ENCODE measurements at regions not wholly inside any gene's neighbourhood (a gene's known extent, or its start where the extent isn't known, plus 50 kb on each side); places are given as distances from the start of the nearest gene placed in this dataset.

DNA sequence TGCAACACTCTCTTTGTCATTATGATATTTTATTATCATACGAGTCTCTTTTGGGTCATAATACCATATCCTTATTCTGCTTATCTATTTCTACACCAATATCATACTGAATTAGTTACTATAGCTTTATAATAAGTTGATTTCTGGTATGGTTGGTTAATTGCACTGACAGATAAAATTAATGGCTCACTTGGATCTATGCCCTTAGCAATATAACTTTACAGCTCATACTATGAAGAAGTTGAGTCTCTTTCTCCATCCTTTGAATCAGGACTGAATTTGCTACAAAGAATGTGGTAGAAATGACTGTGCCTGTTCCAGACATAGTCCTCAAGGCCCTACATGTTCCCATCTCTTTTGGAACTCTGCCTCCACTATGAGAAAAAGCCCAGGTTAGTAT lies 139.7 kb upstream of the DYRK2 start:
- Histone ChIP-seq H3K79me2 (ENCODE audit: control insufficient read depth, insufficient read depth, low read length) (no peaks in the 10 kb centered on the region), H3K36me3 (ENCODE audit: control insufficient read depth in 2 of 2, insufficient read depth in 2 of 2, low read length in 1 of 2) (no peaks in the 10 kb centered on the region), H3K9ac (ENCODE audit: control insufficient read depth, insufficient read depth, low read length) (no peak overlapping the region), H3K9me3 (replicated peaks; ENCODE audit: control insufficient read depth, insufficient read depth, low read length) (no peaks in the 10 kb centered on the region), H3K27me3 (replicated peaks in 1 of 2; ENCODE audit: control insufficient read depth in 2 of 2, insufficient read depth in 2 of 2, low read length in 1 of 2) (no peaks in the 10 kb centered on the region; a peak in 1 of 4 replicates), H3K4me3 (no peak overlapping the region), H2AFZ (ENCODE audit: control insufficient read depth, low read depth, low read length) (no peak overlapping the region), H4K20me1 (ENCODE audit: control insufficient read depth, insufficient read depth) (no peaks in the 10 kb centered on the region), H3K27ac (ENCODE audit: control insufficient read depth, insufficient read depth) (no peak overlapping the region), H3K4me1 (ENCODE audit: control insufficient read depth, insufficient read depth, low read length) (no peaks in the 10 kb centered on the region), H3K4me2 (ENCODE audit: control insufficient read depth, insufficient read depth) (no peak overlapping the region)
- FAIRE-seq (no peak), ATAC-seq (no peak), DNase-seq (ENCODE audit: low read depth, low spot score) (no peak)
- TF ChIP-seq, protein P1, sequence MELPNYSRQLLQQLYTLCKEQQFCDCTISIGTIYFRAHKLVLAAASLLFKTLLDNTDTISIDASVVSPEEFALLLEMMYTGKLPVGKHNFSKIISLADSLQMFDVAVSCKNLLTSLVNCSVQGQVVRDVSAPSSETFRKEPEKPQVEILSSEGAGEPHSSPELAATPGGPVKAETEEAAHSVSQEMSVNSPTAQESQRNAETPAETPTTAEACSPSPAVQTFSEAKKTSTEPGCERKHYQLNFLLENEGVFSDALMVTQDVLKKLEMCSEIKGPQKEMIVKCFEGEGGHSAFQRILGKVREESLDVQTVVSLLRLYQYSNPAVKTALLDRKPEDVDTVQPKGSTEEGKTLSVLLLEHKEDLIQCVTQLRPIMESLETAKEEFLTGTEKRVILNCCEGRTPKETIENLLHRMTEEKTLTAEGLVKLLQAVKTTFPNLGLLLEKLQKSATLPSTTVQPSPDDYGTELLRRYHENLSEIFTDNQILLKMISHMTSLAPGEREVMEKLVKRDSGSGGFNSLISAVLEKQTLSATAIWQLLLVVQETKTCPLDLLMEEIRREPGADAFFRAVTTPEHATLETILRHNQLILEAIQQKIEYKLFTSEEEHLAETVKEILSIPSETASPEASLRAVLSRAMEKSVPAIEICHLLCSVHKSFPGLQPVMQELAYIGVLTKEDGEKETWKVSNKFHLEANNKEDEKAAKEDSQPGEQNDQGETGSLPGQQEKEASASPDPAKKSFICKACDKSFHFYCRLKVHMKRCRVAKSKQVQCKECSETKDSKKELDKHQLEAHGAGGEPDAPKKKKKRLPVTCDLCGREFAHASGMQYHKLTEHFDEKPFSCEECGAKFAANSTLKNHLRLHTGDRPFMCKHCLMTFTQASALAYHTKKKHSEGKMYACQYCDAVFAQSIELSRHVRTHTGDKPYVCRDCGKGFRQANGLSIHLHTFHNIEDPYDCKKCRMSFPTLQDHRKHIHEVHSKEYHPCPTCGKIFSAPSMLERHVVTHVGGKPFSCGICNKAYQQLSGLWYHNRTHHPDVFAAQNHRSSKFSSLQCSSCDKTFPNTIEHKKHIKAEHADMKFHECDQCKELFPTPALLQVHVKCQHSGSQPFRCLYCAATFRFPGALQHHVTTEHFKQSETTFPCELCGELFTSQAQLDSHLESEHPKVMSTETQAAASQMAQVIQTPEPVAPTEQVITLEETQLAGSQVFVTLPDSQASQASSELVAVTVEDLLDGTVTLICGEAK (IDR thresholded peaks at IDR 0.05; ENCODE audit: borderline replicate concordance): no peak
- TF ChIP-seq NBN (IDR thresholded peaks at IDR 0.05) (no peak), YY1 (IDR thresholded peaks at IDR 0.05; ENCODE audit: low read depth, low read length) (no peak), NRF1 (conservative IDR thresholded peaks at IDR 0.05; ENCODE audit: low read depth, low read length) (no peak), BRCA1 (IDR thresholded peaks at IDR 0.05; ENCODE audit: low read depth, low read length) (no peak), ZBED1 (IDR thresholded peaks at IDR 0.05; ENCODE audit: borderline replicate concordance) (no peak), BMI1 (IDR thresholded peaks at IDR 0.05; ENCODE audit: borderline replicate concordance) (no peak), ZNF24 (IDR thresholded peaks at IDR 0.05) (no peak), CEBPB (IDR thresholded peaks at IDR 0.05; ENCODE audit: borderline replicate concordance in 1 of 2, low read depth in 2 of 2, low read length in 2 of 2) (no peak), ZNF207 (IDR thresholded peaks at IDR 0.05; ENCODE audit: borderline replicate concordance) (no peak), SP1 (IDR thresholded peaks at IDR 0.05; ENCODE audit: low read depth, low read length) (no peak), TCF12 (IDR thresholded peaks at IDR 0.05; ENCODE audit: low read depth, low read length) (no peak)
- TF ChIP-seq, protein P2, sequence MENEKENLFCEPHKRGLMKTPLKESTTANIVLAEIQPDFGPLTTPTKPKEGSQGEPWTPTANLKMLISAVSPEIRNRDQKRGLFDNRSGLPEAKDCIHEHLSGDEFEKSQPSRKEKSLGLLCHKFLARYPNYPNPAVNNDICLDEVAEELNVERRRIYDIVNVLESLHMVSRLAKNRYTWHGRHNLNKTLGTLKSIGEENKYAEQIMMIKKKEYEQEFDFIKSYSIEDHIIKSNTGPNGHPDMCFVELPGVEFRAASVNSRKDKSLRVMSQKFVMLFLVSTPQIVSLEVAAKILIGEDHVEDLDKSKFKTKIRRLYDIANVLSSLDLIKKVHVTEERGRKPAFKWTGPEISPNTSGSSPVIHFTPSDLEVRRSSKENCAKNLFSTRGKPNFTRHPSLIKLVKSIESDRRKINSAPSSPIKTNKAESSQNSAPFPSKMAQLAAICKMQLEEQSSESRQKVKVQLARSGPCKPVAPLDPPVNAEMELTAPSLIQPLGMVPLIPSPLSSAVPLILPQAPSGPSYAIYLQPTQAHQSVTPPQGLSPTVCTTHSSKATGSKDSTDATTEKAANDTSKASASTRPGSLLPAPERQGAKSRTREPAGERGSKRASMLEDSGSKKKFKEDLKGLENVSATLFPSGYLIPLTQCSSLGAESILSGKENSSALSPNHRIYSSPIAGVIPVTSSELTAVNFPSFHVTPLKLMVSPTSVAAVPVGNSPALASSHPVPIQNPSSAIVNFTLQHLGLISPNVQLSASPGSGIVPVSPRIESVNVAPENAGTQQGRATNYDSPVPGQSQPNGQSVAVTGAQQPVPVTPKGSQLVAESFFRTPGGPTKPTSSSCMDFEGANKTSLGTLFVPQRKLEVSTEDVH (IDR thresholded peaks at IDR 0.05; ENCODE audit: low read depth, partially characterized antibody): no peak
- WGBS (ENCODE audit: insufficient coverage, insufficient replicate concordance, low lambda C conversion rate, missing lambda C conversion rate): 95% methylated on average over 1 of the region's 1 CpG
- ChIA-PET SMC1A (ENCODE audit: uncharacterized antibody, unreplicated experiment) (interaction anchor here (0.8 kb wide), 1 partner anchor 10 kb away, joined by 3 read pairs; no protein-coding TSS in a partner anchor), CTCF (no interaction called here), POLR2A (interaction anchor here (0.6 kb wide), 1 partner anchor 9 kb away, joined by 4 read pairs; no protein-coding TSS in a partner anchor), RAD21 (ENCODE audit: unreplicated experiment) (no interaction called here)
- intact Hi-C loops (cut with micrococcal nuclease; ENCODE audit: unreplicated experiment): no loop called here
- BruUV-seq (replicated peaks): no TSS peak
- in situ Hi-C loops (cut with MboI): no loop called here

All from GM12878 (cell line).